ENCODE measurements at regions not wholly inside any gene's neighbourhood (a gene's known extent, or its start where the extent isn't known, plus 50 kb on each side); places are given as distances from the start of the nearest gene placed in this dataset.

GRCh38 chr10:47077941-47078340, 166.7 kb downstream of the PTPN20 start:
- TF ChIP-seq CTCF (IDR thresholded peaks at IDR 0.05; ENCODE audit: low read length) (no peak), EZH2 (IDR thresholded peaks at IDR 0.05; ENCODE audit: borderline replicate concordance, low read length) (no peak)
